DMS114 treated with DMSO at 0.1 percent for 48 hours (cell line): ENCODE measurements at regions not wholly inside any gene's neighbourhood (a gene's known extent, or its start where the extent isn't known, plus 50 kb on each side); places are given as distances from the start of the nearest gene placed in this dataset.

ENCODE experiments used
- DNase-seq: peaks from one replicate; lab custom pipeline; 2025; ENCODE audit not compliant: unreplicated experiment; lab: John Stamatoyannopoulos, UW

GRCh38 chr3:83513051-83513450 is 1445.7 kb upstream of the CADM2 start:
- no peak for DNase-seq

GRCh38 chr3:83513677-83514076 is 1445.1 kb upstream of the CADM2 start:
- DNase-seq = no peak

- DNase-seq = no peak
Measured at GRCh38 chr3:83514130-83514914, 1444.5 kb upstream of the CADM2 start.

- no peak for DNase-seq
Measured at GRCh38 chr3:83515123-83515522, 1443.7 kb upstream of the CADM2 start.

GRCh38 chr3:83523470-83524073 is 1435.2 kb upstream of the CADM2 start:
- peak; percentile 12 for DNase-seq

- DNase-seq = no peak
Measured at GRCh38 chr3:83524901-83525300, 1433.9 kb upstream of the CADM2 start.

GRCh38 chr3:83559082-83559481 is 1399.7 kb upstream of the CADM2 start:
- no peak for DNase-seq

GRCh38 chr3:83567935-83568334 is 1390.9 kb upstream of the CADM2 start:
- no peak for DNase-seq

GRCh38 chr3:83581546-83581945 is 1377.2 kb upstream of the CADM2 start:
- DNase-seq = no peak

- DNase-seq = no peak
Measured at GRCh38 chr3:83601704-83602103, 1357.1 kb upstream of the CADM2 start.

GRCh38 chr3:83622526-83622925 is 1336.3 kb upstream of the CADM2 start:
- DNase-seq = no peak

GRCh38 chr3:83625261-83625660 is 1333.5 kb upstream of the CADM2 start:
- DNase-seq = no peak

- DNase-seq = no peak
Measured at GRCh38 chr3:83628471-83628870, 1330.3 kb upstream of the CADM2 start.

GRCh38 chr3:83632526-83632925 is 1326.3 kb upstream of the CADM2 start:
- DNase-seq = no peak

- no peak for DNase-seq
Measured at GRCh38 chr3:83633758-83634157, 1325.0 kb upstream of the CADM2 start.

GRCh38 chr3:83649692-83650091 is 1309.1 kb upstream of the CADM2 start:
- no peak for DNase-seq

GRCh38 chr3:83655083-83655482 is 1303.7 kb upstream of the CADM2 start:
- DNase-seq = no peak

- no peak for DNase-seq
Measured at GRCh38 chr3:83662381-83662960, 1296.3 kb upstream of the CADM2 start.

- DNase-seq = no peak
Measured at GRCh38 chr3:83670416-83670815, 1288.4 kb upstream of the CADM2 start.

- DNase-seq = no peak
Measured at GRCh38 chr3:83683937-83684598, 1274.7 kb upstream of the CADM2 start.

GRCh38 chr3:83706669-83707068 is 1252.1 kb upstream of the CADM2 start:
- no peak for DNase-seq

GRCh38 chr3:83715307-83715706 is 1243.5 kb upstream of the CADM2 start:
- no peak for DNase-seq
